Activated CD4-positive, alpha-beta T cell treated with anti-CD3 and anti-CD28 coated beads, Interleukin-2, amount 50 U/mL, for 4 hours (primary cell): ENCODE measurements at regions not wholly inside any gene's neighbourhood (a gene's known extent, or its start where the extent isn't known, plus 50 kb on each side); places are given as distances from the start of the nearest gene placed in this dataset.
"Not testable (repeated sequence)": the region's sequence is repeated elsewhere in the genome, so short reads cannot be mapped to it uniquely, and the experiment has no call there.

Experiments used
- DNase-seq, 2 experiments: peaks; one replicate each; pipeline ENCODE4 v3.0.0-alpha.2; 2020

- no peak for DNase-seq
Measured at GRCh38 chr15:69854001-69854400, 243.7 kb downstream of the TLE3 start.

GRCh38 chr15:69854521-69855181, 243.1 kb downstream of the TLE3 start:
- no peak for DNase-seq

- no peak for DNase-seq
Measured at GRCh38 chr15:69855258-69856000, 242.3 kb downstream of the TLE3 start.

GRCh38 chr15:69857250-69857649, 240.5 kb downstream of the TLE3 start:
- DNase-seq = no peak

- no peak for DNase-seq
Measured at GRCh38 chr15:69857686-69858391, 239.9 kb downstream of the TLE3 start.

GRCh38 chr15:69858456-69858855, 239.3 kb downstream of the TLE3 start:
- no peak for DNase-seq

- DNase-seq = no peak
Measured at GRCh38 chr15:69859866-69860265, 237.9 kb downstream of the TLE3 start.

- no peak for DNase-seq
Measured at GRCh38 chr15:69860321-69860720, 237.4 kb downstream of the TLE3 start.

GRCh38 chr15:69860921-69861320, 236.8 kb downstream of the TLE3 start:
- no peak for DNase-seq

- no peak for DNase-seq
Measured at GRCh38 chr15:69861331-69862171, 236.2 kb downstream of the TLE3 start.

GRCh38 chr15:69862540-69862939, 235.2 kb downstream of the TLE3 start:
- DNase-seq = no peak

- no peak for DNase-seq
Measured at GRCh38 chr15:69863446-69863845, 234.3 kb downstream of the TLE3 start.

GRCh38 chr15:69865369-69865768, 232.3 kb downstream of the TLE3 start:
- DNase-seq = no peak

GRCh38 chr15:69868756-69869155, 229.0 kb downstream of the TLE3 start:
- no peak for DNase-seq

- no peak for DNase-seq
Measured at GRCh38 chr15:69869291-69869690, 228.4 kb downstream of the TLE3 start.

- no peak for DNase-seq
Measured at GRCh38 chr15:69869881-69870505, 227.7 kb downstream of the TLE3 start.

GRCh38 chr15:69871511-69872134, 226.1 kb downstream of the TLE3 start:
- DNase-seq = no peak

- DNase-seq = no peak
Measured at GRCh38 chr15:69873807-69874206, 223.9 kb downstream of the TLE3 start.

- no peak for DNase-seq
Measured at GRCh38 chr15:69874321-69874720, 223.4 kb downstream of the TLE3 start.

GRCh38 chr15:69876064-69876940, 221.4 kb downstream of the TLE3 start:
- no peak for DNase-seq

GRCh38 chr15:69879963-69880362, 217.8 kb downstream of the TLE3 start:
- not testable (repeated sequence) for DNase-seq
